Activated CD4-positive, alpha-beta memory T cell treated with anti-CD3 and anti-CD28 coated beads, Interleukin-2, amount 10 ng/mL, durations not matched to agents 7 days and 5 days (primary cell): ENCODE measurements at regions not wholly inside any gene's neighbourhood (a gene's known extent, or its start where the extent isn't known, plus 50 kb on each side); places are given as distances from the start of the nearest gene placed in this dataset.

ENCODE experiments used
- CTCF ChIA-PET: fragments of 350-600 bp; sonication (Branson Sonifier 250); formaldehyde crosslinking; loops from one replicate; lab custom pipeline; 2021; ENCODE audit warnings: antibody characterized with exemption, inconsistent platforms; lab: Charles Lee
- POLR2A ChIA-PET: fragments of 350-600 bp; sonication (Branson Sonifier 250); formaldehyde crosslinking; loops from one replicate; lab custom pipeline; 2021; ENCODE audit warnings: antibody characterized with exemption; lab: Charles Lee
- DNase-seq: peaks from one replicate; pipeline ENCODE4 v3.0.0-alpha.2; 2020
- H3K27ac Mint-ChIP-seq: one replicate; pipeline ENCODE4 v1.8.0; 2021; ENCODE audit warnings: mild to moderate bottlenecking, mixed read lengths
- H3K27me3 Mint-ChIP-seq: one replicate; pipeline ENCODE4 v1.8.0; 2021; ENCODE audit warnings: mixed read lengths
- H3K36me3 Mint-ChIP-seq: one replicate; pipeline ENCODE4 v1.8.0; 2021; ENCODE audit warnings: low read depth, mixed read lengths
- H3K4me1 Mint-ChIP-seq: one replicate; pipeline ENCODE4 v1.8.0; 2021; ENCODE audit warnings: mixed read lengths
- H3K4me3 Mint-ChIP-seq: one replicate; pipeline ENCODE4 v1.8.0; 2021; ENCODE audit warnings: mild to moderate bottlenecking, mixed read lengths
- H3K9me3 Mint-ChIP-seq: one replicate; pipeline ENCODE4 v1.8.0; 2021; ENCODE audit warnings: mixed read lengths

GRCh38 chr4:23232987-23233386 lies 540.2 kb downstream of the GBA3 start:
- DNase-seq = no peak
- H3K9me3 Mint-ChIP-seq = no peaks in the 10 kb centered on the region
- H3K4me3 Mint-ChIP-seq = no peak overlapping the region
- H3K36me3 Mint-ChIP-seq = no peaks in the 10 kb centered on the region
- no peaks in the 10 kb centered on the region for H3K4me1 Mint-ChIP-seq
- H3K27me3 Mint-ChIP-seq = no peaks in the 10 kb centered on the region
- ChIA-PET CTCF (no interaction called here), POLR2A (no interaction called here)
- H3K27ac Mint-ChIP-seq = no peak overlapping the region

- Mint-ChIP-seq H3K27me3 (no peaks in the 10 kb centered on the region), H3K4me3 (no peak overlapping the region), H3K27ac (no peak overlapping the region), H3K4me1 (no peaks in the 10 kb centered on the region), H3K36me3 (no peaks in the 10 kb centered on the region), H3K9me3 (no peaks in the 10 kb centered on the region)
- POLR2A ChIA-PET = no interaction called here
- CTCF ChIA-PET = no interaction called here
- DNase-seq = no peak
Observed at GRCh38 chr4:23225564-23225963, 532.8 kb downstream of the GBA3 start.

GRCh38 chr4:23224684-23225420 lies 532.1 kb downstream of the GBA3 start:
- Mint-ChIP-seq H3K27me3 (no peaks in the 10 kb centered on the region), H3K4me3 (no peak overlapping the region)
- POLR2A ChIA-PET = no interaction called here

GRCh38 chr4:23220911-23221310 lies 528.2 kb downstream of the GBA3 start:
- no peak for DNase-seq
- H3K9me3 Mint-ChIP-seq = no peaks in the 10 kb centered on the region
- POLR2A ChIA-PET = no interaction called here
- no peaks in the 10 kb centered on the region for H3K4me1 Mint-ChIP-seq
- H3K4me3 Mint-ChIP-seq = no peak overlapping the region
- CTCF ChIA-PET = no interaction called here
- no peaks in the 10 kb centered on the region for H3K36me3 Mint-ChIP-seq
- no peak overlapping the region for H3K27ac Mint-ChIP-seq
- no peaks in the 10 kb centered on the region for H3K27me3 Mint-ChIP-seq

More at GRCh38 chr4:23224684-23225420, 532.1 kb downstream of the GBA3 start:
- CTCF ChIA-PET = no interaction called here
- Mint-ChIP-seq H3K27ac (no peak overlapping the region), H3K4me1 (no peaks in the 10 kb centered on the region), H3K36me3 (no peaks in the 10 kb centered on the region), H3K9me3 (no peaks in the 10 kb centered on the region)
- DNase-seq = no peak

GRCh38 chr4:23219779-23220408 lies 527.2 kb downstream of the GBA3 start:
- no peaks in the 10 kb centered on the region for H3K9me3 Mint-ChIP-seq
- H3K27ac Mint-ChIP-seq = no peak overlapping the region
- H3K27me3 Mint-ChIP-seq = no peaks in the 10 kb centered on the region
- no peaks in the 10 kb centered on the region for H3K4me1 Mint-ChIP-seq
- ChIA-PET CTCF (interaction anchor here (0.7 kb wide), 1 partner anchor 9 kb away, joined by 3 read pairs; no protein-coding TSS in a partner anchor), POLR2A (no interaction called here)
- no peak overlapping the region for H3K4me3 Mint-ChIP-seq
- H3K36me3 Mint-ChIP-seq = no peaks in the 10 kb centered on the region
- no peak for DNase-seq

- CTCF ChIA-PET = no interaction called here
- DNase-seq = no peak
- H3K4me3 Mint-ChIP-seq = no peak overlapping the region
- H3K36me3 Mint-ChIP-seq = no peaks in the 10 kb centered on the region
- H3K4me1 Mint-ChIP-seq = no peaks in the 10 kb centered on the region
- POLR2A ChIA-PET = no interaction called here
- no peak overlapping the region for H3K27ac Mint-ChIP-seq
- H3K9me3 Mint-ChIP-seq = no peaks in the 10 kb centered on the region
- H3K27me3 Mint-ChIP-seq = no peaks in the 10 kb centered on the region
Observed at GRCh38 chr4:23213198-23213597, 520.5 kb downstream of the GBA3 start.

- CTCF ChIA-PET = no interaction called here
Observed at GRCh38 chr4:23212558-23212957, 519.8 kb downstream of the GBA3 start.

GRCh38 chr4:23207059-23207458 lies 514.3 kb downstream of the GBA3 start:
- H3K4me1 Mint-ChIP-seq = no peaks in the 10 kb centered on the region
- no peak overlapping the region for H3K27ac Mint-ChIP-seq
- no peaks in the 10 kb centered on the region for H3K36me3 Mint-ChIP-seq
- POLR2A ChIA-PET = no interaction called here
- DNase-seq = no peak
- CTCF ChIA-PET = no interaction called here
- H3K4me3 Mint-ChIP-seq = no peak overlapping the region
- peaks cover 3% of the 10 kb centered on the region for H3K9me3 Mint-ChIP-seq
- H3K27me3 Mint-ChIP-seq = no peaks in the 10 kb centered on the region

More at GRCh38 chr4:23212558-23212957, 519.8 kb downstream of the GBA3 start:
- Mint-ChIP-seq H3K27ac (no peak overlapping the region), H3K9me3 (no peaks in the 10 kb centered on the region), H3K4me3 (no peak overlapping the region), H3K27me3 (no peaks in the 10 kb centered on the region), H3K4me1 (no peaks in the 10 kb centered on the region), H3K36me3 (no peaks in the 10 kb centered on the region)
- POLR2A ChIA-PET = no interaction called here
- DNase-seq = no peak

GRCh38 chr4:23202712-23203247 lies 510.0 kb downstream of the GBA3 start:
- no peaks in the 10 kb centered on the region for H3K4me1 Mint-ChIP-seq
- no peaks in the 10 kb centered on the region for H3K27me3 Mint-ChIP-seq
- H3K36me3 Mint-ChIP-seq = no peaks in the 10 kb centered on the region
- no peak overlapping the region for H3K4me3 Mint-ChIP-seq
- ChIA-PET POLR2A (no interaction called here), CTCF (no interaction called here)
- peaks cover 3% of the 10 kb centered on the region for H3K9me3 Mint-ChIP-seq
- DNase-seq = no peak
- H3K27ac Mint-ChIP-seq = no peak overlapping the region

- Mint-ChIP-seq H3K36me3 (no peaks in the 10 kb centered on the region), H3K9me3 (no peaks in the 10 kb centered on the region), H3K4me3 (no peak overlapping the region), H3K27me3 (no peaks in the 10 kb centered on the region), H3K27ac (no peak overlapping the region), H3K4me1 (no peaks in the 10 kb centered on the region)
- ChIA-PET CTCF (no interaction called here), POLR2A (no interaction called here)
- no peak for DNase-seq
Observed at GRCh38 chr4:23194751-23195150, 502.0 kb downstream of the GBA3 start.

- no peaks in the 10 kb centered on the region for H3K27me3 Mint-ChIP-seq
- H3K4me3 Mint-ChIP-seq = no peak overlapping the region
- DNase-seq = no peak
- no peak overlapping the region for H3K27ac Mint-ChIP-seq
- ChIA-PET CTCF (no interaction called here), POLR2A (no interaction called here)
- no peaks in the 10 kb centered on the region for H3K36me3 Mint-ChIP-seq
- peaks cover 5% of the 10 kb centered on the region for H3K9me3 Mint-ChIP-seq
- H3K4me1 Mint-ChIP-seq = no peaks in the 10 kb centered on the region
Observed at GRCh38 chr4:23174179-23174578, 481.4 kb downstream of the GBA3 start.

- no peaks in the 10 kb centered on the region for H3K27me3 Mint-ChIP-seq
- ChIA-PET POLR2A (no interaction called here), CTCF (interaction anchor here (0.6 kb wide), 1 partner anchor 623 kb away, joined by 3 read pairs; no protein-coding TSS in a partner anchor)
- no peaks in the 10 kb centered on the region for H3K4me1 Mint-ChIP-seq
- no peak for DNase-seq
- no peaks in the 10 kb centered on the region for H3K36me3 Mint-ChIP-seq
- H3K4me3 Mint-ChIP-seq = no peak overlapping the region
- H3K9me3 Mint-ChIP-seq = peaks cover 4% of the 10 kb centered on the region
- H3K27ac Mint-ChIP-seq = no peak overlapping the region
Observed at GRCh38 chr4:23171976-23172375, 479.2 kb downstream of the GBA3 start.

- Mint-ChIP-seq H3K4me3 (no peak overlapping the region), H3K4me1 (no peaks in the 10 kb centered on the region), H3K36me3 (no peaks in the 10 kb centered on the region), H3K9me3 (peaks cover 4% of the 10 kb centered on the region), H3K27me3 (no peaks in the 10 kb centered on the region), H3K27ac (no peak overlapping the region)
- POLR2A ChIA-PET = no interaction called here
- no peak for DNase-seq
- CTCF ChIA-PET = no interaction called here
Observed at GRCh38 chr4:23169608-23170311, 477.0 kb downstream of the GBA3 start.
